Panc1 (cell line): ENCODE measurements at regions not wholly inside any gene's neighbourhood (a gene's known extent, or its start where the extent isn't known, plus 50 kb on each side); places are given as distances from the start of the nearest gene placed in this dataset.

Experiments used
- ATAC-seq: fragments of 200-7000 bp; cut with Tn5 transposase; 2 replicates; pipeline ENCODE4 v1.9.1; 2020; ENCODE audit warnings: mild to moderate bottlenecking, moderate library complexity
- BruUV-seq: library from RNA; stranded (reverse); fragments of 400-500 nt; replicated peaks from 2 replicates; lab custom pipeline; 2021; lab: Mats Ljungman, UMichigan
- CTCF ChIA-PET: fragments of 300-600 bp; sonication (Branson Sonifier 250); formaldehyde crosslinking; loops from one replicate; lab custom pipeline; 2022; ENCODE audit warnings: antibody characterized with exemption; lab: Charles Lee
- POLR2A ChIA-PET: fragments of 300-600 bp; sonication (Branson Sonifier 250); formaldehyde crosslinking; loops from one replicate; lab custom pipeline; 2022; ENCODE audit warnings: antibody characterized with exemption; lab: Charles Lee
- DNase-seq: peaks from one replicate; pipeline ENCODE4 v3.0.0-alpha.2; 2010; ENCODE audit warnings: low read depth, low spot score
- H3K27ac ChIP-seq: 2 replicates; pipeline ENCODE4 v1.5.1; 2011; ENCODE audit warnings: mild to moderate bottlenecking, low read length, inconsistent platforms
- H3K27me3 ChIP-seq: fragments of 200-500 bp; sonication (Bioruptor generic); 2 replicates; pipeline ENCODE4 v1.6.0; 2014; ENCODE audit warnings: low read length, inconsistent platforms; ENCODE audit not compliant: control insufficient read depth, insufficient read depth
- H3K36me3 ChIP-seq: fragments of 200-500 bp; sonication (Bioruptor generic); 2 replicates; pipeline ENCODE4 v1.5.1; 2014; ENCODE audit warnings: inconsistent platforms, mild to moderate bottlenecking, low read length, moderate library complexity; ENCODE audit not compliant: control insufficient read depth, insufficient read depth
- H3K4me1 ChIP-seq: 2 replicates; pipeline ENCODE4 v1.5.1; 2011; ENCODE audit warnings: inconsistent platforms, mild to moderate bottlenecking, low read length, moderate library complexity; ENCODE audit not compliant: control insufficient read depth, insufficient read depth
- H3K4me3 ChIP-seq, 2 experiments: 2 replicates each; pipeline ENCODE4 v1.5.1; 2011 to 2012; ENCODE audit warnings: low read depth in 2 of 2, low read length in 2 of 2, mild to moderate bottlenecking in 2 of 2, inconsistent platforms in 1 of 2, moderate library complexity in 1 of 2
- H3K9me3 ChIP-seq: fragments of 200-500 bp; sonication (Bioruptor generic); 2 replicates; pipeline ENCODE4 v1.5.1; 2014; ENCODE audit warnings: low read depth, mild to moderate bottlenecking, inconsistent platforms, low read length, moderate library complexity; ENCODE audit not compliant: control insufficient read depth, insufficient read depth
- POLR2AphosphoS5 ChIP-seq: IDR thresholded peaks from 2 replicates; pipeline ENCODE4 v1.6.1; 2012; ENCODE audit warnings: mild to moderate bottlenecking, low read depth, low read length, moderate library complexity
- SIN3A ChIP-seq: IDR thresholded peaks from 2 replicates; pipeline ENCODE4 v1.6.1; 2012; ENCODE audit warnings: low read depth, mild to moderate bottlenecking, low read length, moderate library complexity, borderline replicate concordance; ENCODE audit not compliant: insufficient read depth
- TCF7L2 ChIP-seq: IDR thresholded peaks from 2 replicates; pipeline ENCODE4 v1.6.1; 2011; ENCODE audit warnings: mild to moderate bottlenecking, low read depth, low read length, inconsistent platforms
- in situ Hi-C: cut with HindIII; loops from 2 replicates; pipeline ENCODE4 v1.10.0; 2016; ENCODE audit warnings: low sequenced_read_pairs, low pct_unique_long_range_greater_than_20kb
- intact Hi-C: fragments of 100-400 bp; cut with micrococcal nuclease; formaldehyde crosslinking; loops from one replicate; pipeline ENCODE4 v1.10.0; 2022; ENCODE audit not compliant: unreplicated experiment
- TF ChIP-seq, protein P1 (sequence below), 2 experiments: IDR thresholded peaks; 2 replicates each; pipeline ENCODE4 v1.6.1; 2011 to 2012; ENCODE audit warnings: low read depth in 2 of 2, control low read depth in 1 of 2, low read length in 1 of 2, mild to moderate bottlenecking in 1 of 2, moderate library complexity in 1 of 2; ENCODE audit not compliant: insufficient read depth in 1 of 2
- TF ChIP-seq, protein P2 (sequence below): fragments of 450-650 bp; IDR thresholded peaks from 2 replicates; pipeline ENCODE4 v1.5.1; 2017; ENCODE audit warnings: mild to moderate bottlenecking

DNA sequence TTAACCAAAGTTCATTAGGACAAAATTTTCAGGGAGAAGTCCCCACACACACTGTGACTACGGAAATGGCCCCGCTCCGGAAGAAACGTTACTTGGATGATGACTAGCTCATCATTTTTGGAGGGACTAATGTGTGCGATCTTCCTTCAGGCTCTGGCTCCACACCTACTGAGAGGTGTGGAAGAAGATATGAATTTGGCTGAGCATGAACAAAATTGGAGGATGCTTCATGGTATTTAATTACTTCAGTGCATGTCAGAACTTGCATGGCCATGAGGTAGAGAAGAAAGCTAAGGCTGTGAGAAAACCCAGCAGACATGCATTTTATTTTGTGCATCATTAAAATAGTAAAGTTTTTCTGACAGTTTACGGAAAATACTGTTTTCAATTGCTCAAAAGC lies 202.1 kb upstream of the TLE4 start:
- intact Hi-C loops (no loop called here), in situ Hi-C loops (no loop called here)
- DNase-seq, result no peak
- no peak for ATAC-seq
- TF ChIP-seq POLR2AphosphoS5 (no peak), SIN3A (no peak), TCF7L2 (no peak)
- TF ChIP-seq, protein P1, sequence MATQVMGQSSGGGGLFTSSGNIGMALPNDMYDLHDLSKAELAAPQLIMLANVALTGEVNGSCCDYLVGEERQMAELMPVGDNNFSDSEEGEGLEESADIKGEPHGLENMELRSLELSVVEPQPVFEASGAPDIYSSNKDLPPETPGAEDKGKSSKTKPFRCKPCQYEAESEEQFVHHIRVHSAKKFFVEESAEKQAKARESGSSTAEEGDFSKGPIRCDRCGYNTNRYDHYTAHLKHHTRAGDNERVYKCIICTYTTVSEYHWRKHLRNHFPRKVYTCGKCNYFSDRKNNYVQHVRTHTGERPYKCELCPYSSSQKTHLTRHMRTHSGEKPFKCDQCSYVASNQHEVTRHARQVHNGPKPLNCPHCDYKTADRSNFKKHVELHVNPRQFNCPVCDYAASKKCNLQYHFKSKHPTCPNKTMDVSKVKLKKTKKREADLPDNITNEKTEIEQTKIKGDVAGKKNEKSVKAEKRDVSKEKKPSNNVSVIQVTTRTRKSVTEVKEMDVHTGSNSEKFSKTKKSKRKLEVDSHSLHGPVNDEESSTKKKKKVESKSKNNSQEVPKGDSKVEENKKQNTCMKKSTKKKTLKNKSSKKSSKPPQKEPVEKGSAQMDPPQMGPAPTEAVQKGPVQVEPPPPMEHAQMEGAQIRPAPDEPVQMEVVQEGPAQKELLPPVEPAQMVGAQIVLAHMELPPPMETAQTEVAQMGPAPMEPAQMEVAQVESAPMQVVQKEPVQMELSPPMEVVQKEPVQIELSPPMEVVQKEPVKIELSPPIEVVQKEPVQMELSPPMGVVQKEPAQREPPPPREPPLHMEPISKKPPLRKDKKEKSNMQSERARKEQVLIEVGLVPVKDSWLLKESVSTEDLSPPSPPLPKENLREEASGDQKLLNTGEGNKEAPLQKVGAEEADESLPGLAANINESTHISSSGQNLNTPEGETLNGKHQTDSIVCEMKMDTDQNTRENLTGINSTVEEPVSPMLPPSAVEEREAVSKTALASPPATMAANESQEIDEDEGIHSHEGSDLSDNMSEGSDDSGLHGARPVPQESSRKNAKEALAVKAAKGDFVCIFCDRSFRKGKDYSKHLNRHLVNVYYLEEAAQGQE (IDR thresholded peaks at IDR 0.05; ENCODE audit: insufficient read depth in 1 of 2, low read depth in 2 of 2, low read length in 1 of 2), result no peak
- TF ChIP-seq, protein P2, sequence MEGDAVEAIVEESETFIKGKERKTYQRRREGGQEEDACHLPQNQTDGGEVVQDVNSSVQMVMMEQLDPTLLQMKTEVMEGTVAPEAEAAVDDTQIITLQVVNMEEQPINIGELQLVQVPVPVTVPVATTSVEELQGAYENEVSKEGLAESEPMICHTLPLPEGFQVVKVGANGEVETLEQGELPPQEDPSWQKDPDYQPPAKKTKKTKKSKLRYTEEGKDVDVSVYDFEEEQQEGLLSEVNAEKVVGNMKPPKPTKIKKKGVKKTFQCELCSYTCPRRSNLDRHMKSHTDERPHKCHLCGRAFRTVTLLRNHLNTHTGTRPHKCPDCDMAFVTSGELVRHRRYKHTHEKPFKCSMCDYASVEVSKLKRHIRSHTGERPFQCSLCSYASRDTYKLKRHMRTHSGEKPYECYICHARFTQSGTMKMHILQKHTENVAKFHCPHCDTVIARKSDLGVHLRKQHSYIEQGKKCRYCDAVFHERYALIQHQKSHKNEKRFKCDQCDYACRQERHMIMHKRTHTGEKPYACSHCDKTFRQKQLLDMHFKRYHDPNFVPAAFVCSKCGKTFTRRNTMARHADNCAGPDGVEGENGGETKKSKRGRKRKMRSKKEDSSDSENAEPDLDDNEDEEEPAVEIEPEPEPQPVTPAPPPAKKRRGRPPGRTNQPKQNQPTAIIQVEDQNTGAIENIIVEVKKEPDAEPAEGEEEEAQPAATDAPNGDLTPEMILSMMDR, result no peak
- CTCF ChIA-PET, result no interaction called here
- no peaks in the 10 kb centered on the region for H3K4me1 ChIP-seq
- H3K9me3 ChIP-seq, result no peaks in the 10 kb centered on the region
- H3K27me3 ChIP-seq, result no peaks in the 10 kb centered on the region
- no peaks in the 10 kb centered on the region for H3K36me3 ChIP-seq
- no TSS peak for BruUV-seq
- POLR2A ChIA-PET, result no interaction called here
- H3K4me3 ChIP-seq, result no peak overlapping the region
- H3K27ac ChIP-seq, result no peak overlapping the region

DNA sequence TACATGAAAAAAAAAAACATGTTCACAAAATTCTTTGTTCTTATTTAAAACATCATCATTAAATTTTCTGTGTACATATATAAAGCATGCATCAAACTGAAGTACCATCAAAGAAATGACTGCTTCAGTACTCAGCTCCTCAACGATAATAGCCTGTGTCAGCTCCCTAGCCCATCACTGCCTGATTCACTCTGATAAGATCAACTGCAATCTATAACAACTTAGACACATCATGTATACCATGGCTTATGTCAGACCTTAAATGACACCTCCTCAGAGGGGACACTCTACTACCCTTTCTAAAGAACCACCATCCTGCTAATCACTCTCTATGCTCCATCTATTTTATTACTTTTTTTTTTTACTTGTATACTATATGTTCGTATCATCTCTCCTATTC lies 200.5 kb upstream of the TLE4 start:
- no TSS peak for BruUV-seq
- H3K4me3 ChIP-seq, result no peak overlapping the region
- no peaks in the 10 kb centered on the region for H3K9me3 ChIP-seq
- in situ Hi-C loops (no loop called here), intact Hi-C loops (no loop called here)
- ChIA-PET CTCF (no interaction called here), POLR2A (no interaction called here)
- no peak overlapping the region for H3K27ac ChIP-seq
- ATAC-seq (no peak), DNase-seq (no peak)
- H3K27me3 ChIP-seq, result no peaks in the 10 kb centered on the region
- no peaks in the 10 kb centered on the region for H3K36me3 ChIP-seq
- no peak for TF ChIP-seq POLR2AphosphoS5
- H3K4me1 ChIP-seq, result no peaks in the 10 kb centered on the region

DNA sequence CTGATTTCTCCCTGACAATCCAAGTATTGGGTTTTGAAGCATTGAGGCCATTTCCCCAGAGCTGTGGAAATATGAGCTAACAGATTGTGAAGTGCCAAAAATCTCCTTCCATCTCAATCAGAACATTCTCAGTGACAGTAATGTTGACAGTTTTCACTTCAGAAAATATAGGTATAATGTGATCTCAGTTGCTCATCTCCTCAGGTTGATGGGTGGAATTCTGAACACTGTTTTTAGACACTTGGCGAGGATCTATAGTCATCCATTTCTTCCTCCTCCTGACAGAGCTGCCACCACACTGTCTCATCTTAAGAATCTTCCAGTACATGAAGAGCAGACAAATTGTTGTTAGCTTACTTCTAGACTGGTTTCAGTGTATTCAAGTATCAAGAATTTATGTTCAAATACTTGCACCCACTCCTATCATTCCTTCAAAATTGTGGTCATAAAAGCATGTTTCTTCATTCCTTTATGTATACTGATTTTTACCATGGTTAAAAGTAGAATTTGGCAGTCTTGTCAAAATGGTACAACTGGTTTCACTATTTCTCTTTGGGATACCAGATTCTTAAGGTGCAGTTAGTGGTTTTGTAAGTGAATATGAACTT lies 199.7 kb upstream of the TLE4 start:
- no TSS peak for BruUV-seq

More for the DNA sequence above, 199.7 kb upstream of the TLE4 start:
- ATAC-seq (no peak), DNase-seq (no peak)
- H3K4me3 ChIP-seq, result no peak overlapping the region
- CTCF ChIA-PET, result no interaction called here
- no peaks in the 10 kb centered on the region for H3K9me3 ChIP-seq
- no peaks in the 10 kb centered on the region for H3K4me1 ChIP-seq
- in situ Hi-C loops, result no loop called here
- no peak overlapping the region for H3K27ac ChIP-seq
- H3K36me3 ChIP-seq, result no peaks in the 10 kb centered on the region
- POLR2A ChIA-PET, result no interaction called here
- intact Hi-C loops, result no loop called here
- TF ChIP-seq SIN3A (no peak), TCF7L2 (no peak)
- TF ChIP-seq, protein P2, result no peak
- TF ChIP-seq, protein P1 (IDR thresholded peaks at IDR 0.05; ENCODE audit: insufficient read depth in 1 of 2, low read depth in 2 of 2, low read length in 1 of 2), result no peak
- H3K27me3 ChIP-seq, result no peaks in the 10 kb centered on the region
